HG02981 (cell line): ENCODE measurements at regions not wholly inside any gene's neighbourhood (a gene's known extent, or its start where the extent isn't known, plus 50 kb on each side); places are given as distances from the start of the nearest gene placed in this dataset.
"Not testable (repeated sequence)": the region's sequence is repeated elsewhere in the genome, so short reads cannot be mapped to it uniquely, and the experiment has no call there.

Experiments
- ATAC-seq: cut with Tn5 transposase; IDR thresholded peaks from one replicate; pipeline ENCODE4 v1.9.1; 2021; ENCODE audit warnings: mild to moderate bottlenecking, moderate library complexity; ENCODE audit not compliant: unreplicated experiment

GRCh38 chr7:13728430-13728829 is 261.0 kb downstream of the ETV1 start:
- not testable (repeated sequence) for ATAC-seq

- no peak for ATAC-seq
Measured at GRCh38 chr7:13731643-13732042, 257.8 kb downstream of the ETV1 start.

- no peak for ATAC-seq
Measured at GRCh38 chr7:13737563-13737962, 251.9 kb downstream of the ETV1 start.

- ATAC-seq, result no peak
Measured at GRCh38 chr7:13742126-13742525, 247.3 kb downstream of the ETV1 start.

GRCh38 chr7:13742811-13743210 is 246.7 kb downstream of the ETV1 start:
- ATAC-seq, result no peak

GRCh38 chr7:13743226-13743625 is 246.2 kb downstream of the ETV1 start:
- ATAC-seq, result no peak

GRCh38 chr7:13745530-13745929 is 243.9 kb downstream of the ETV1 start:
- ATAC-seq, result no peak

- no peak for ATAC-seq
Measured at GRCh38 chr7:13748998-13749397, 240.5 kb downstream of the ETV1 start.

GRCh38 chr7:13749636-13750035 is 239.8 kb downstream of the ETV1 start:
- no peak for ATAC-seq

- no peak for ATAC-seq
Measured at GRCh38 chr7:13751766-13752165, 237.7 kb downstream of the ETV1 start.

GRCh38 chr7:13757841-13758240 is 231.6 kb downstream of the ETV1 start:
- no peak for ATAC-seq

- ATAC-seq, result not testable (repeated sequence)
Measured at GRCh38 chr7:13765853-13766252, 223.6 kb downstream of the ETV1 start.

- ATAC-seq, result no peak
Measured at GRCh38 chr7:13770305-13770704, 219.2 kb downstream of the ETV1 start.

GRCh38 chr7:13774976-13775375 is 214.5 kb downstream of the ETV1 start:
- ATAC-seq, result no peak

GRCh38 chr7:13777242-13777641 is 212.2 kb downstream of the ETV1 start:
- ATAC-seq, result no peak

GRCh38 chr7:13778967-13779366 is 210.5 kb downstream of the ETV1 start:
- no peak for ATAC-seq

- ATAC-seq, result no peak
Measured at GRCh38 chr7:13790611-13791010, 198.9 kb downstream of the ETV1 start.

- no peak for ATAC-seq
Measured at GRCh38 chr7:13792208-13792607, 197.3 kb downstream of the ETV1 start.

GRCh38 chr7:13793926-13794325 is 195.5 kb downstream of the ETV1 start:
- ATAC-seq, result no peak

GRCh38 chr7:13794581-13794980 is 194.9 kb downstream of the ETV1 start:
- ATAC-seq, result no peak

GRCh38 chr7:13797545-13797944 is 191.9 kb downstream of the ETV1 start:
- ATAC-seq, result no peak

- ATAC-seq, result no peak
Measured at GRCh38 chr7:13800694-13801448, 188.6 kb downstream of the ETV1 start.

GRCh38 chr7:13801669-13802068 is 187.8 kb downstream of the ETV1 start:
- no peak for ATAC-seq
